EH (cell line): ENCODE measurements at regions not wholly inside any gene's neighbourhood (a gene's known extent, or its start where the extent isn't known, plus 50 kb on each side); places are given as distances from the start of the nearest gene placed in this dataset.
"Not testable (repeated sequence)": the region's sequence is repeated elsewhere in the genome, so short reads cannot be mapped to it uniquely, and the experiment has no call there.

Experiments used
- DNase-seq: peaks from one replicate; pipeline ENCODE4 v3.0.0-alpha.2; 2015; ENCODE audit warnings: low read depth

- DNase-seq: no peak
Measured at GRCh38 chr13:110008816-110009215, 222.4 kb upstream of the IRS2 start.

GRCh38 chr13:110006304-110006703 is 219.9 kb upstream of the IRS2 start:
- DNase-seq: peak; percentile 66

DNA sequence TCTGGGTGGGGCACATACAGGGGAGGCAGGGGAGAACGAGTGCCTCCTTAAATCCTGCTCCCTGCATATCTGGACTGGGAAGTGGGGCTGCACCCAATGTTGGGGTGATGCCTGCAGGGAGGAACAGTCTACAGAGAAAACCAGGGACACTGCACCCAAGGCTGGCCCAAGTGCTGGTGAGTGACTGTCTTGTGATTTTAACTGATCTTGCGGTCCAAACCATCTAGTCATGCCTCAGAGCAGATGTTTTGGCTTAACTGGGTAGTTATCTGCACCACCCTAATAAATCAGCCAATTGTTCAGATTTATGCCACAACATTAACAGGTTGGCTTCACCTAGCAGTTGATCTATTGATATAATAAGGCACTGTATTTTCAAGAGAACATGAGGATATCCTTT is 219.2 kb upstream of the IRS2 start:
- DNase-seq: peak; percentile 28

GRCh38 chr13:110004814-110005213 is 218.4 kb upstream of the IRS2 start:
- DNase-seq: no peak

GRCh38 chr13:110001670-110002275 is 215.4 kb upstream of the IRS2 start:
- peak; percentile 87 for DNase-seq

- peak; percentile 18 for DNase-seq
Measured at GRCh38 chr13:110000534-110001345, 214.4 kb upstream of the IRS2 start.

- DNase-seq: no peak
Measured at GRCh38 chr13:109999659-110000533, 213.5 kb upstream of the IRS2 start.

- peak; percentile 93 for DNase-seq
Measured at GRCh38 chr13:109998684-109999533, 212.5 kb upstream of the IRS2 start.

GRCh38 chr13:109998037-109998436 is 211.7 kb upstream of the IRS2 start:
- DNase-seq: no peak

- not testable (repeated sequence) for DNase-seq
Measured at GRCh38 chr13:109997056-109997595, 210.7 kb upstream of the IRS2 start.

GRCh38 chr13:109996404-109996960 is 210.1 kb upstream of the IRS2 start:
- no peak for DNase-seq

GRCh38 chr13:109995578-109995977 is 209.2 kb upstream of the IRS2 start:
- DNase-seq: no peak

DNA sequence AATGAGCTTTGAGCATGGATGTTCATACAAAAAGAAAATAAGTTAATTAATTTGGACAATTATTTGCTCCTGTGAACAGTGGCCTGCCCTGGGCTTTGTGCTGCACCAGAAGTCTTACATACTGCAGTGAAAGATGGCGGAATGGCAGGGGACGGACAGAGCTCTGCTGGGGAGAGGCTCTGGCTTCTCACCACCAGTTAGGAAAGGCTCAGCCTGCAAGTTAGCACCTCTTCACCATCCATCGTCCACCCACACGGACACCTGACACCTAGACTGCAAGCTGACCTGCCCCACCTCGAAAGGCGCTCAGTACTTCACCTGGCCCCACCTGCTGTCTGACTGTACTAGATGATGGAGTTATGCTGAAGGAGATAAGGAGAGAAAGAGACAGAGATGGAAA is 203.9 kb upstream of the IRS2 start:
- DNase-seq: no peak

DNA sequence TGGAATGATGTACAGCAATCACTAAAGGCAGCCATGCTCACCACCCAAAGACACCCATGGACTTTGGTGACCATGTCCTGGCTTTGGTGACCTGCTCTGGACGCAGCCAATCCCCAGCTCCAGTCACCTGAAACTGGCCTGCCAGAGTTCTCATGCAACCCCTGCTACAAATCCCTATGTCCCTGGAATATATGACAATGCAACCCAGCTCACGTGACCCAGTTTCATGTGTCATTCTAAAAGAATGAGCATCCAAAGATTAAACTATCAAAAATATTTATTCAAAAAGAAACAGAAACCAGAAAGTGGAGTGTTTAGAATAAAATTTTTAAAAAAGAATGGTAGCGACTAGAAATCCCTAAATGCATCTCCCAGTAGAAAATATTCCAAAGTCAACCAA is 203.3 kb upstream of the IRS2 start:
- DNase-seq: peak; percentile 64

DNA sequence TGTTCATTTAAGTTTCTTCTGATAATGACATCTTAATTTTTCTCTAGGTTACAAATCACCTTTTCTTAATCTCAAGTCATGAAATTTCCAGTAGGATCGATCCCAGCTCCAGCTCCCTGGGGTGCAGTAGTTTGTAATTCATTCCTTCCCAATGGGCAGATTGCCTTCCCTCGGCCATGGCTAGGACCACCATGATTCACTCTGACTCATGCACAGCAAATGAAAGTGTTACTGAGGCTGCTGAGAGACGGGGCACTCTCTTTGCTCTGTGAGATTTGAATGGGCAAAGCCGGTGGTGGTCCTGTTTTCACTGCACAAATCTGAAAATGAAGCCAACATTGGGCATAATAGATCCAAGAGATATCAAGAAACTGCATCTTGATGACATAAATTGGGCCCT is 202.8 kb upstream of the IRS2 start:
- DNase-seq: peak; percentile 64

DNA sequence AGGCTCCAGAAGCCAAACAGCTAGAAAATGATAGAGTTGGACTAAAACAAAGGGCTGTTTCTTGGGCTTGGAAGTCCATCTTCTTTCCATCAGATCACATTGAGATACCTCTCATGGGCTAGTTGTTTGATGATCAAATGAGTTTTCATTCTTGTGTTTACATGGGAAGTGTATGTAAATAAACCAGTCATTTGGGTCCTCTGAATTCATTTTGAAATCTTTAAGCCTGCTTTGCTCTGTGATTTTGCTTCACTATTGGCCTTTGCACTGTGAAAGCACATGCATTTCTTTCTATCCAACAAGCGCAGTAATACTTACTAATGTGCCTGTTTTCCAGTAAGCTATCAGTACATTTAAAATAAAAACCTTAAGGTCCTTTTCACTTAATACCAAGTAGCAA is 200.5 kb upstream of the IRS2 start:
- no peak for DNase-seq

- peak; percentile 46 for DNase-seq
Measured at GRCh38 chr13:109985871-109986450, 199.6 kb upstream of the IRS2 start.

DNA sequence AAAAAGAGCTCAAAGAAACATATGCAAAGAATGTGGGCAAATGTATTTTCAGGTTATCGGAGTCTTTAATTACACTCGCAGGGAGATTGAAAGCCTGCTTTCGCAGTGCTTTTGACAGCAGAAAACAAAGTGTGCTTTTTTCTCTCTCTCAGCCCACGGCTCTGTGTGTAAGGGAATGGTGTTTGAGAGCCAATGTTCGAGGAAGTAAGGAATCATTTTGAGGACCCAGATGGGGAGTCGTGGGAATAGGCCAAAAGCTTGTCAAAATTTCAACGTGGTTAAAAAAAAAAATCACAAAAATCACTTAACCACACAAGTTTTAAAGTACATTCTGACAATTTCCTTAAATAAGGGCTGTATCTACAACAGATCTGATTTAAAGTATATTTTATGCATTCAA is 197.1 kb upstream of the IRS2 start:
- DNase-seq: no peak

DNA sequence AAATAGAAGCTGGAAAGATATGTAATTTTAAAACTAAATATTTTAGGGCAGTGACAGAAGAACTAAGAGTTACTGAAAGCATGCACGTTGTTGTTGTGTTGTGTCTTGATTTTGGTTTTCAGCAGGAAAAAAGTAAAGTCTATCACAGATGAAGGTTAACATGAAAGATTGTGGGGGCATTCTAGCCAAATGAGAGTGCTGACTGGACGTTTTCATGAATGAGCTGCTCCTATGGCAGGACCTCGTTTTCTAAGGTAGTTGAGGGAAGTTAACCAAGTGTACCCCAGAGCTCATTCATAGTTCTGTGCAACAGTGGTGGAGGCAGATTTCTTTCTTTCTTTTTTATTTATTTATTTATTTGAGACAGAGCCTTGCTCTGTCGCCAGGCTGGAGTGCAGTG is 194.6 kb upstream of the IRS2 start:
- DNase-seq: no peak

DNA sequence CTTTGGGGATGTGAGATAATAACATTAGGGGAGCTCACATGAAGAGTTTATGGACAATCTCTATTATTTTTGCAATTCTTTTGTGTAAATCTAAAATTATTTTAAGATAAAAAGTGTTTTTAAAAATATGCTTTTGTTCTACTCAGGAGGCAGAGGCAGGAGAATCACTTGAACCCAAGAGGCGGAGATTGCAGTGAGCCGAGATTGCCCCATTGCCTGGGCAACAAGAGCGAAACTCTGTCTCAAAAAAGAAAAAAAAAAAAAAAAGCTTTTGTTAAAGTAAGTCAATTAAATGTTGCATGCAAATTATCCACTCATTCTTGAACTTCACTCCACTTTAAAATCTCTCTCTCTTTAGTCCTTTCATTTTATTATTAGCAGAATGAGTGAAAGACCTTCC is 193.3 kb upstream of the IRS2 start:
- DNase-seq: not testable (repeated sequence)

- no peak for DNase-seq
Measured at GRCh38 chr13:109979228-109979627, 192.8 kb upstream of the IRS2 start.
